Body of pancreas (tissue), 4 donors: ENCODE measurements at regions not wholly inside any gene's neighbourhood (a gene's known extent, or its start where the extent isn't known, plus 50 kb on each side); places are given as distances from the start of the nearest gene placed in this dataset.
"Not testable (repeated sequence)": the region's sequence is repeated elsewhere in the genome, so short reads cannot be mapped to it uniquely, and the experiment has no call there.

Experiments
- ATAC-seq: fragments of 150-250 bp; one replicate; pipeline ENCODE4 v1.9.1; 2016
- DNase-seq, 4 donors: peaks; one replicate each; pipeline ENCODE4 v3.0.0-alpha.2; 2019
- H3K27ac ChIP-seq, 4 donors: fragments of 200-600 bp; sonication (generic); 1 replicate in 3 of 4; 2 replicates in 1 of 4; pipeline versions ENCODE4 v1.5.1 to v1.6.1; 2016 to 2019; ENCODE audit warnings: mild to moderate bottlenecking in 1 of 4, mixed read lengths in 1 of 4, moderate library complexity in 1 of 4
- H3K27me3 ChIP-seq, 2 donors: fragments of 200-600 bp; sonication (generic); one replicate each; pipeline ENCODE4 v1.6.0; 2016; ENCODE audit warnings: mild to moderate bottlenecking in 1 of 2
- H3K36me3 ChIP-seq, 2 donors: fragments of 200-600 bp; sonication (generic); replicated peaks in 1 of 2; 2 replicates each; pipeline ENCODE4 v1.5.1; 2016; ENCODE audit warnings: low read depth in 2 of 2; ENCODE audit not compliant: insufficient read depth in 1 of 2
- H3K4me1 ChIP-seq: fragments of 200-600 bp; sonication (generic); one replicate; pipeline ENCODE4 v1.6.0; 2016
- H3K4me3 ChIP-seq, 2 donors: fragments of 200-600 bp; sonication (generic); 1 replicate in 1 of 2; 2 replicates in 1 of 2; pipeline ENCODE4 v1.5.1; 2016 to 2019
- H3K9me3 ChIP-seq, 3 donors: fragments of 200-600 bp; sonication (generic); 1 replicate in 2 of 3; 2 replicates in 1 of 3; pipeline ENCODE4 v1.5.1; 2016
- CTCF ChIP-seq, 7 experiments: fragments of 450-650 bp in 4 of 7; fragments of 200-600 bp in 3 of 7; sonication (generic) in 3 of 7; IDR thresholded peaks; one replicate each; pipeline ENCODE4 v1.5.1; 2016 to 2019; ENCODE audit warnings: antibody characterized with exemption in 7 of 7
- POLR2A ChIP-seq, 3 donors: fragments of 450-650 bp; IDR thresholded peaks; one replicate each; pipeline ENCODE4 v1.6.1; 2016; ENCODE audit warnings: antibody characterized with exemption in 3 of 3, mild to moderate bottlenecking in 2 of 3
- WGBS, 2 donors: methylation state at CpG; one replicate each; pipeline ENCODE4 v1.1.5; 2017; 5-methylcytosine and 5-hydroxymethylcytosine counted together
- intact Hi-C: fragments of 100-400 bp; cut with DNase I; formaldehyde crosslinking; loops from one replicate; pipeline ENCODE4 v1.15.1; 2023

DNA sequence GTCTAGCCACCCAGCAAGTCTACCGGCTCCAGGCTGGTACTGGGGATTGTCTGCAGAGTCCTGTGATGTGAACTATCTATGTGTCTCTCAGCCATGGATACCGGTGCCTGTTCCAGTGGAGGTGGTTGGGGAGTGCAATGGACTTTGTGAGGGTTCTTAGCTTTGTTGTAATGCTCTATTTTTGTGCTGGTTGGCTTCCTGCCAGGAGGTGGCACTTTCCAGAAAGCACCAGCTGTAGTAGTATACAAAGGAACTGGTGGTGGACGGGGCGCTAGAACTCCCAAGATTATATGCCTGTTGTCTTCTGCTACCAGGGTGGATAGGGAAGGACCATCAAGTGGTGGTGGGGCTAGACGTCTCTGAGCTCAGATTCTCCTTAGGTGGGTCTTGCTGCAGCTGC is 306.4 kb upstream of the POF1B start:
- H3K27ac ChIP-seq = no peak overlapping the region
- TF ChIP-seq POLR2A (IDR thresholded peaks at IDR 0.05) (no peak), CTCF (IDR thresholded peaks at IDR 0.05) (no peak)
- H3K36me3 ChIP-seq = no peaks in the 10 kb centered on the region
- 58 to 66% methylated on average over 2 to 5 of the region's 5 CpGs for WGBS, 2 donors
- no peaks in the 10 kb centered on the region for H3K27me3 ChIP-seq
- no peak for DNase-seq
- no peaks in the 10 kb centered on the region for H3K4me1 ChIP-seq
- ATAC-seq = no peak
- H3K4me3 ChIP-seq = no peak overlapping the region
- H3K9me3 ChIP-seq = no peaks in the 10 kb centered on the region
- intact Hi-C loops = no loop called here

DNA sequence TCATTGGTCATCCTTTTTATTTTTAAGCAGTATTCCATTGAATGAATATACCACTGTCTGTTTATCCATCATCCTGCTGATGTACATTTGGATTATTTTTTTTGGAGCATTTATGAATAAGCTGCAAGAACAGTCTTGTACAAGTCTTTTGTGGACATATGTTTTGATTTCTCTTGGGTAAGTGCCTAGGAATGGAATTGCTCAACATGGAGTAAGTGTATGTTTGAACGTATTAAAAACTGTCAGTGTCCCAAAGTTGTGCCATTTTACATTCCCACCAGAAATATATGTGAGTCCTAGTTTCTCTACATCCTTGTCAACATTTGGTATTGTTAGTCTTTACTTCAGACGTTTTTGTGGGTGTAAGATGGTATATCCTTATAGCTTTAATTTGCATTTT is 287.0 kb upstream of the POF1B start:
- DNase-seq = no peak
- WGBS, 2 donors = 31 to 37% methylated on average over 2 of the region's 2 CpGs
- TF ChIP-seq CTCF (IDR thresholded peaks at IDR 0.05) (no peak), POLR2A (IDR thresholded peaks at IDR 0.05) (no peak)
- H3K27ac ChIP-seq = no peak overlapping the region
- ATAC-seq = no peak
- H3K4me1 ChIP-seq = no peaks in the 10 kb centered on the region
- no peaks in the 10 kb centered on the region for H3K36me3 ChIP-seq
- no peaks in the 10 kb centered on the region for H3K9me3 ChIP-seq
- intact Hi-C loops = no loop called here
- no peak overlapping the region for H3K4me3 ChIP-seq
- H3K27me3 ChIP-seq = no peaks in the 10 kb centered on the region

DNA sequence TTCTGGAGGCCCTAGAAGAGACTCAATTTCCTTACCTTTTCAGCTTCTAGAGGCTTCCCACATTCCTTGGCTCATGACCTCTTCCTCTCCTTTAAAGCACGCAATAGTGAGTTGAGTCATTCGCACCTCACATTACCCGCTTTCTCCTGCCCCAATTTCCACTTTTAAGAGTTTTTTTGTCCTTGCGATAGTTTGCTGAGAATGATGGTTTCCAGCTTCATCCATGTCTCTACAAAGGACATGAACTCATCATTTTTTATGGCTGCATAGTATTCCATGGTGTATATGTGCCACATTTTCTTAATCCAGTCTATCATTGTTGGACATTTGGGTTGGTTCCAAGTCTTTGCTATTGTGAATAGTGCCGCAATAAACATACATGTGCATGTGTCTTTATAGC is 284.5 kb upstream of the POF1B start:
- H3K4me3 ChIP-seq, H3K4me1 ChIP-seq, H3K36me3 ChIP-seq, H3K9me3 ChIP-seq, intact Hi-C loops, ATAC-seq, H3K27ac ChIP-seq, DNase-seq, H3K27me3 ChIP-seq: not testable (repeated sequence)
- WGBS, 2 donors = 83 to 98% methylated on average over 4 of the region's 5 CpGs

- Histone ChIP-seq H3K36me3 (no peaks in the 10 kb centered on the region), H3K4me3 (no peak overlapping the region), H3K9me3 (no peaks in the 10 kb centered on the region), H3K27ac (no peak overlapping the region), H3K4me1 (no peaks in the 10 kb centered on the region), H3K27me3 (no peaks in the 10 kb centered on the region)
- DNase-seq (no peak), ATAC-seq (no peak)
- intact Hi-C loops = no loop called here
- TF ChIP-seq CTCF (IDR thresholded peaks at IDR 0.05) (no peak), POLR2A (IDR thresholded peaks at IDR 0.05) (no peak)
These were observed 251.4 kb upstream of the POF1B start for GRCh38 chrX:85630901-85631300.

- no peaks in the 10 kb centered on the region for H3K27me3 ChIP-seq
- intact Hi-C loops = no loop called here
These were observed 247.9 kb upstream of the POF1B start for GRCh38 chrX:85627363-85627762.

More at GRCh38 chrX:85627363-85627762, 247.9 kb upstream of the POF1B start:
- Histone ChIP-seq H3K9me3 (no peaks in the 10 kb centered on the region), H3K4me1 (no peaks in the 10 kb centered on the region), H3K36me3 (no peaks in the 10 kb centered on the region), H3K27ac (no peak overlapping the region), H3K4me3 (no peak overlapping the region)
- ATAC-seq = no peak
- DNase-seq = no peak
- no peak for TF ChIP-seq POLR2A (IDR thresholded peaks at IDR 0.05)
- TF ChIP-seq CTCF (IDR thresholded peaks at IDR 0.05) = no peak
- WGBS, 2 donors = 24 to 35% methylated on average over 3 of the region's 3 CpGs
